ENCODE measurements at regions not wholly inside any gene's neighbourhood (a gene's known extent, or its start where the extent isn't known, plus 50 kb on each side); places are given as distances from the start of the nearest gene placed in this dataset.

DNA sequence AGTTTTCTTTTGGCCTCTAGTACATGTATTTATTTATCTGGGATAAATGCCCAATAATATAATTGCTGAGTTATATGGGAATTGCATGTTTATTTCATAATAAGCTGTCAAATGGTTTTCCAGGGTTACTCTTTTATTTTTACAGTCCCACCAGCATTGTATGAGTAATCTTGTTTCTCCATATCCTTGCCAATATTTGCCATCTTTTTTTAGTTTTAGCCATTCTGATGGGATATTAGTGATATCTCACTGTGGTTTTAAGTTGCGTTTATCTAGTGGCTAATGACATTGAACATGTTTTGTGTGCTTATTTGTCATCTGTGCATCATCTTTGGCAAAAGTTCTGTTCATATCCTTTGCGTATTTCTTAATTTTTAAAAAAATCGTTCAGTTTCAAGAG lies 372.8 kb upstream of the CCDC179 start:
- no peak for TF ChIP-seq EZH2phosphoT487 (IDR thresholded peaks at IDR 0.05; ENCODE audit: low read length)
- TF ChIP-seq, protein P1, sequence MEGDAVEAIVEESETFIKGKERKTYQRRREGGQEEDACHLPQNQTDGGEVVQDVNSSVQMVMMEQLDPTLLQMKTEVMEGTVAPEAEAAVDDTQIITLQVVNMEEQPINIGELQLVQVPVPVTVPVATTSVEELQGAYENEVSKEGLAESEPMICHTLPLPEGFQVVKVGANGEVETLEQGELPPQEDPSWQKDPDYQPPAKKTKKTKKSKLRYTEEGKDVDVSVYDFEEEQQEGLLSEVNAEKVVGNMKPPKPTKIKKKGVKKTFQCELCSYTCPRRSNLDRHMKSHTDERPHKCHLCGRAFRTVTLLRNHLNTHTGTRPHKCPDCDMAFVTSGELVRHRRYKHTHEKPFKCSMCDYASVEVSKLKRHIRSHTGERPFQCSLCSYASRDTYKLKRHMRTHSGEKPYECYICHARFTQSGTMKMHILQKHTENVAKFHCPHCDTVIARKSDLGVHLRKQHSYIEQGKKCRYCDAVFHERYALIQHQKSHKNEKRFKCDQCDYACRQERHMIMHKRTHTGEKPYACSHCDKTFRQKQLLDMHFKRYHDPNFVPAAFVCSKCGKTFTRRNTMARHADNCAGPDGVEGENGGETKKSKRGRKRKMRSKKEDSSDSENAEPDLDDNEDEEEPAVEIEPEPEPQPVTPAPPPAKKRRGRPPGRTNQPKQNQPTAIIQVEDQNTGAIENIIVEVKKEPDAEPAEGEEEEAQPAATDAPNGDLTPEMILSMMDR (IDR thresholded peaks at IDR 0.05; ENCODE audit: low read length), result no peak
- Histone ChIP-seq H3K4me3 (ENCODE audit: low read length) (no peak overlapping the region), H3K36me3 (replicated peaks; ENCODE audit: insufficient read depth, low read length) (no peaks in the 10 kb centered on the region), H3F3A (ENCODE audit: insufficient read depth, low read length) (no peaks in the 10 kb centered on the region), H3K79me2 (ENCODE audit: low read length) (no peaks in the 10 kb centered on the region), H4K20me1 (ENCODE audit: insufficient read depth, low read length) (no peaks in the 10 kb centered on the region), H3K4me1 (ENCODE audit: low read length) (no peaks in the 10 kb centered on the region), H3K27ac (ENCODE audit: low read length) (no peak overlapping the region), H3K4me2 (ENCODE audit: low read depth, low read length) (no peak overlapping the region), H3K27me3 (replicated peaks; ENCODE audit: insufficient read depth, low read length) (no peaks in the 10 kb centered on the region), H3K9me2 (replicated peaks; ENCODE audit: insufficient read depth, low read length) (no peaks in the 10 kb centered on the region), H3K9me3 (replicated peaks; ENCODE audit: insufficient read depth, low read length) (no peaks in the 10 kb centered on the region), H2AFZ (ENCODE audit: low read length) (no peak overlapping the region), H3K9ac (ENCODE audit: low read length) (no peak overlapping the region)
- DNase-seq, result no peak

DNA sequence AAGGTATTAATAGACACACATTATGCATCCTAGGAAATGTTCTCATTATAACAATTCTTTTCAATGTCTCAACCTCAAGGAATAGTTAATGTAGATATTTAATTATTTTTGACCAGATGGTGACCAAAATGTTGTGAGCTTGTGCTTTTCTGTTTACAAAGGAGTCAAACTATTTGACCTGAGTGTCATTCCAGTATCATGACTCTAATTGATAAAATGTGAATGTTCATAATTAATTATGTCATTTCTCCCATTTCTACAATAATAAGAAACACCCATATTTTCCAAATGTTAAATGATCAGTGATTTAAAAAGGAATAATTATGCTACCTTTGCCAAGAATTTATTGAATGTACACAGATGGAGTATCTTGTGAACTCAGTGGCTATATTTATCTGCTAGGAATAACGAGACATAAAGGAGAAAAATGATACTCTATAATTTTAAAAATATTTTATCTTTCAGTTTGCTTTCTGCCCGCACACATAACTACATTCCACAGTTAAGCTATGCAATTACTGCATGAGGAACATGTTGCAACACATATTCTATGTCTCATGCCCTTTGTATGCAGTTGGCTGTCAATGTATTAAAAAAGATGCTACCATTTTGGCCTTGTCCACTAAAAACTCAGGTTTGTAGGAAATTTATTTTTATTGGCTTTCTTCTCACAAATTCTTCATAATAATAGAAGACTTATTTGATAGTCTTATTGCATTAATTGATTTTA lies 376.7 kb upstream of the CCDC179 start:
- H3K36me3 ChIP-seq (replicated peaks; ENCODE audit: insufficient read depth, low read length), result no peaks in the 10 kb centered on the region
- TF ChIP-seq EZH2 (optimal IDR thresholded peaks at IDR 0.05; ENCODE audit: low read depth, low read length) (no peak), EZH2phosphoT487 (IDR thresholded peaks at IDR 0.05; ENCODE audit: low read length) (no peak)
- TF ChIP-seq, protein P1 (IDR thresholded peaks at IDR 0.05; ENCODE audit: low read length), result no peak
- H3K79me2 ChIP-seq (ENCODE audit: low read length), result no peaks in the 10 kb centered on the region
- H3F3A ChIP-seq (ENCODE audit: insufficient read depth, low read length), result no peaks in the 10 kb centered on the region
- no peak for DNase-seq
- H3K9me2 ChIP-seq (replicated peaks; ENCODE audit: insufficient read depth, low read length), result no peaks in the 10 kb centered on the region
- H3K4me1 ChIP-seq (ENCODE audit: low read length), result no peaks in the 10 kb centered on the region
- no peak overlapping the region for H3K9ac ChIP-seq (ENCODE audit: low read length)
- no peak overlapping the region for H3K4me3 ChIP-seq (ENCODE audit: low read length)
- no peaks in the 10 kb centered on the region for H3K27me3 ChIP-seq (replicated peaks; ENCODE audit: insufficient read depth, low read length)
- no peak overlapping the region for H2AFZ ChIP-seq (ENCODE audit: low read length)
- no peak overlapping the region for H3K27ac ChIP-seq (ENCODE audit: low read length)
- no peaks in the 10 kb centered on the region for H3K9me3 ChIP-seq (replicated peaks; ENCODE audit: insufficient read depth, low read length)
- H4K20me1 ChIP-seq (ENCODE audit: insufficient read depth, low read length), result no peaks in the 10 kb centered on the region
- H3K4me2 ChIP-seq (ENCODE audit: low read depth, low read length), result no peak overlapping the region

DNA sequence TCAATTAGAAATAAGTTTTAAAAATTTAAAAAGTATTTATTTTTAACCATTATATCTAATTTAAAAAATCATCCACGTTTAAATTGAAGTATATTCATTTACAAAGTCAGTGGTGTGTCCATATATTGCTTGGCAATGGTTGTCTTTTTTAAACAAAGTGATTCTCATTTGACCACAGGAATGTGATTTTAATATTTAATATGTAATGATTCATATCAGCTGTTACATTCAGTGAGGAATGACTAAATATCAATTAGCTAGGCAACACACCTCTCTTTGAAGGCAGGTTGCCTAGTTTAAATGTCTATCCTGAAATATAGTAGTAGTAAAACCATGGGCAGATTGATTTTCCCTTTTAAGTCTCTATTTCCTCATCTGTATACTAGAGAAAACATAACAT lies 392.2 kb upstream of the CCDC179 start:
- no peaks in the 10 kb centered on the region for H3K36me3 ChIP-seq (replicated peaks; ENCODE audit: insufficient read depth, low read length)
- no peaks in the 10 kb centered on the region for H3K79me2 ChIP-seq (ENCODE audit: low read length)
- no peaks in the 10 kb centered on the region for H3K27me3 ChIP-seq (replicated peaks; ENCODE audit: insufficient read depth, low read length)
- H3K9me2 ChIP-seq (replicated peaks; ENCODE audit: insufficient read depth, low read length), result no peaks in the 10 kb centered on the region
- no peaks in the 10 kb centered on the region for H3F3A ChIP-seq (ENCODE audit: insufficient read depth, low read length)
- H3K9ac ChIP-seq (ENCODE audit: low read length), result no peak overlapping the region
- no peak overlapping the region for H2AFZ ChIP-seq (ENCODE audit: low read length)
- H3K9me3 ChIP-seq (replicated peaks; ENCODE audit: insufficient read depth, low read length), result no peaks in the 10 kb centered on the region
- no peaks in the 10 kb centered on the region for H3K4me1 ChIP-seq (ENCODE audit: low read length)
- H3K4me3 ChIP-seq (ENCODE audit: low read length), result no peak overlapping the region
- TF ChIP-seq, protein P1 (IDR thresholded peaks at IDR 0.05; ENCODE audit: low read length), result no peak
- no peak for TF ChIP-seq EZH2phosphoT487 (IDR thresholded peaks at IDR 0.05; ENCODE audit: low read length)
- TF ChIP-seq EZH2 (optimal IDR thresholded peaks at IDR 0.05; ENCODE audit: low read depth, low read length), result no peak
- DNase-seq, result no peak
- H4K20me1 ChIP-seq (ENCODE audit: insufficient read depth, low read length), result no peaks in the 10 kb centered on the region
- H3K4me2 ChIP-seq (ENCODE audit: low read depth, low read length), result no peak overlapping the region
- H3K27ac ChIP-seq (ENCODE audit: low read length), result no peak overlapping the region

All from MM.1S (cell line).